ENCODE measurements at regions not wholly inside any gene's neighbourhood (a gene's known extent, or its start where the extent isn't known, plus 50 kb on each side); places are given as distances from the start of the nearest gene placed in this dataset.

DNA sequence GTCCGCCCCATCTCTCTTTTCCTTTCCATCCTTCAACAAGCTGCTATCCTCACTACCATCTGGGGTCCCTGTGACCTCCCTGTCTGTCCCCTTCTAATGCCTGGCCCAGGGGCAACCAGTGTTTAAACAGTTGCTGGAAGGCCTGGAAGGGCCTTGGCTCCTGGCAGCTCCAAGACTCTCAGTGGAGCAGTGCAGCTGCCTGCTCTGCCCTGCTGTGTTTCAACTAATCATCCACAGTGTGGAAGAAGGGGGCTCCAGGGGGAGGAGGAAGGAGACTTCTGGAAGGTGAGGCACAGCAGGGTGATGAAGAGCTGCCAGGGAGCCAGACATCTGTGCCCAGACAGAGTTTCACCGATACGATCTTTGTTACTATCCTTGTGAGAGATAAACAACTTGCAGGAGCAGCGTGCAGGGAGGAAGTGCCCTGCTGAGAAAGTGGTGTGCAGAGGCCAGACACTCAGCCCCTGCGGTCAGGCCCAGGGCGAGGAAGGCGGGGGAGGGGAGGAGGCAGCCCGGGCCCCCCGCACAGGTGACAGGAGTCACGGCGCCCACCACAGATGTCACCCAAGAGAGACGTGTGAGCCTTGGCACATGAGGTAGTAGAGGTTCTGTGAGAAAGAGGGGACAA is 1061.8 kb downstream of the BCL11B start:
- no peaks in the 10 kb centered on the region for H3K4me1 ChIP-seq (ENCODE audit: insufficient read depth, low read length)
- H3K36me3 ChIP-seq (replicated peaks in 1 of 2; ENCODE audit: control insufficient read depth in 1 of 2, insufficient read depth in 2 of 2, low read length in 2 of 2): no peaks in the 10 kb centered on the region
- H3K9me3 ChIP-seq (ENCODE audit: low read length): peaks cover 40% of the 10 kb centered on the region
- ChIA-PET CTCF (ENCODE audit: low intra/inter-chr PET ratio, low total read pairs) (no interaction called here), POLR2A (no interaction called here)
- intact Hi-C loops (cut with micrococcal nuclease; ENCODE audit: unreplicated experiment) (no loop called here), in situ Hi-C loops (cut with HindIII; ENCODE audit: extremely low pct_ligation_motif_present, low pct_unique_long_range_greater_than_20kb) (no loop called here)
- H3K4me3 ChIP-seq (replicated peaks in 1 of 3; ENCODE audit: insufficient read depth in 1 of 3, low read depth in 2 of 3, low read length in 3 of 3): no peak overlapping the region
- 26% methylated on average over 12 of the region's 12 CpGs for WGBS (ENCODE audit: low lambda C conversion rate)
- H4K20me1 ChIP-seq (ENCODE audit: insufficient read depth, low read length): no peaks in the 10 kb centered on the region
- BruUV-seq (replicated peaks): no TSS peak
- ATAC-seq (no peak), DNase-seq (ENCODE audit: low spot score) (no peak), FAIRE-seq (no peak)
- no peak overlapping the region for H3K27ac ChIP-seq (ENCODE audit: extremely low read length, insufficient read depth, low read length)
- H3K4me2 ChIP-seq (ENCODE audit: low read depth, low read length): no peak overlapping the region
- H3K27me3 ChIP-seq (ENCODE audit: control insufficient read depth in 1 of 2, insufficient read depth in 2 of 2, low read length in 2 of 2): no peaks in the 10 kb centered on the region
- H2AFZ ChIP-seq (ENCODE audit: low read length): no peak overlapping the region
- H3K79me2 ChIP-seq (ENCODE audit: insufficient read depth, low read length): no peaks in the 10 kb centered on the region
- no peak overlapping the region for H3K9ac ChIP-seq (ENCODE audit: insufficient read depth, low read depth, low read length)
- TF ChIP-seq RAD51 (IDR thresholded peaks at IDR 0.05; ENCODE audit: borderline replicate concordance) (0 out of 2 replicates have a peak, but pooled peaks have one; percentile 46), KLF6 (CRISPR knock-in tag; IDR thresholded peaks at IDR 0.05) (no peak), ZNF746 (CRISPR knock-in tag; IDR thresholded peaks at IDR 0.05) (no peak)
- TF ChIP-seq, protein P1, sequence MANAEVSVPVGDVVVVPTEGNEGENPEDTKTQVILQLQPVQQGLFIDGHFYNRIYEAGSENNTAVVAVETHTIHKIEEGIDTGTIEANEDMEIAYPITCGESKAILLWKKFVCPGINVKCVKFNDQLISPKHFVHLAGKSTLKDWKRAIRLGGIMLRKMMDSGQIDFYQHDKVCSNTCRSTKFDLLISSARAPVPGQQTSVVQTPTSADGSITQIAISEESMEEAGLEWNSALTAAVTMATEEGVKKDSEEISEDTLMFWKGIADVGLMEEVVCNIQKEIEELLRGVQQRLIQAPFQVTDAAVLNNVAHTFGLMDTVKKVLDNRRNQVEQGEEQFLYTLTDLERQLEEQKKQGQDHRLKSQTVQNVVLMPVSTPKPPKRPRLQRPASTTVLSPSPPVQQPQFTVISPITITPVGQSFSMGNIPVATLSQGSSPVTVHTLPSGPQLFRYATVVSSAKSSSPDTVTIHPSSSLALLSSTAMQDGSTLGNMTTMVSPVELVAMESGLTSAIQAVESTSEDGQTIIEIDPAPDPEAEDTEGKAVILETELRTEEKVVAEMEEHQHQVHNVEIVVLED (CRISPR knock-in tag; IDR thresholded peaks at IDR 0.05; ENCODE audit: borderline replicate concordance): no peak

DNA sequence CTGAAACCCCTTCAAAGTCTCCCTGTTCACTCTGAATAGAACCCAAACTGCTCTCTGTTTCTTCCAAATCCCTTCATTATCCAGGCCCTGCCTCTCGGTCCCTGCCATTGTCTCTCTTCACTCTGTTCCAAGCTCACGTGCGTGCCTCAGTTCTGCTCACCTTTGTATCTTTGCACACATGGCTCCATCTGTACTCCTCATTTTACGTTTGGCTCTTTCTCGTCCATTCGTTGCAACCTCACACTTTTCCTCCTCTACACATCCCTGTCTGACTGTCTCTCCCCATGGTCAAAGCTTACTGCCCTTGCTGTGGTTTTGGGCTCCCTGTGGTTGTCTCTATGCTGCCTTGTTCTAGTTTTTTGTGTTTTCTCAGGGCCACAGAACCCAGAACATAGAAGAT is 1054.5 kb downstream of the BCL11B start:
- H3K36me3 ChIP-seq (replicated peaks in 1 of 2; ENCODE audit: control insufficient read depth in 1 of 2, insufficient read depth in 2 of 2, low read length in 2 of 2): no peaks in the 10 kb centered on the region
- ATAC-seq: no peak
- WGBS (ENCODE audit: low lambda C conversion rate): 3% methylated on average over 6 of the region's 6 CpGs

More for the DNA sequence above, 1054.5 kb downstream of the BCL11B start:
- Histone ChIP-seq H3K4me2 (ENCODE audit: low read depth, low read length) (no peak overlapping the region), H2AFZ (ENCODE audit: low read length) (no peak overlapping the region), H3K79me2 (ENCODE audit: insufficient read depth, low read length) (no peaks in the 10 kb centered on the region), H3K4me1 (ENCODE audit: insufficient read depth, low read length) (no peaks in the 10 kb centered on the region), H3K27me3 (ENCODE audit: control insufficient read depth in 1 of 2, insufficient read depth in 2 of 2, low read length in 2 of 2) (no peaks in the 10 kb centered on the region), H3K9ac (ENCODE audit: insufficient read depth, low read depth, low read length) (no peak overlapping the region), H3K27ac (ENCODE audit: extremely low read length, insufficient read depth, low read length) (no peak overlapping the region), H3K4me3 (replicated peaks in 1 of 3; ENCODE audit: insufficient read depth in 1 of 3, low read depth in 2 of 3, low read length in 3 of 3) (no peak overlapping the region), H3K9me3 (ENCODE audit: low read length) (peaks cover 31% of the 10 kb centered on the region; the same call in 1 of the 2 replicates), H4K20me1 (ENCODE audit: insufficient read depth, low read length) (no peaks in the 10 kb centered on the region)
- CTCF ChIA-PET (ENCODE audit: low intra/inter-chr PET ratio, low total read pairs): interaction anchor here (0.7 kb wide), 1 partner anchor 26 kb away, joined by 3 read pairs; no protein-coding TSS in a partner anchor
- in situ Hi-C loops (cut with HindIII; ENCODE audit: extremely low pct_ligation_motif_present, low pct_unique_long_range_greater_than_20kb): no loop called here
- no TSS peak for BruUV-seq (replicated peaks)
- POLR2A ChIA-PET: no interaction called here
- no peak for DNase-seq (ENCODE audit: low spot score)
- TF ChIP-seq, protein P2, sequence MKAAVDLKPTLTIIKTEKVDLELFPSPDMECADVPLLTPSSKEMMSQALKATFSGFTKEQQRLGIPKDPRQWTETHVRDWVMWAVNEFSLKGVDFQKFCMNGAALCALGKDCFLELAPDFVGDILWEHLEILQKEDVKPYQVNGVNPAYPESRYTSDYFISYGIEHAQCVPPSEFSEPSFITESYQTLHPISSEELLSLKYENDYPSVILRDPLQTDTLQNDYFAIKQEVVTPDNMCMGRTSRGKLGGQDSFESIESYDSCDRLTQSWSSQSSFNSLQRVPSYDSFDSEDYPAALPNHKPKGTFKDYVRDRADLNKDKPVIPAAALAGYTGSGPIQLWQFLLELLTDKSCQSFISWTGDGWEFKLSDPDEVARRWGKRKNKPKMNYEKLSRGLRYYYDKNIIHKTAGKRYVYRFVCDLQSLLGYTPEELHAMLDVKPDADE (CRISPR knock-in tag; IDR thresholded peaks at IDR 0.05): no peak
- TF ChIP-seq ZNF431 (CRISPR knock-in tag; IDR thresholded peaks at IDR 0.05; ENCODE audit: borderline replicate concordance, low read depth) (no peak), ZNF589 (CRISPR knock-in tag; conservative IDR thresholded peaks at IDR 0.05) (no peak), MTF2 (CRISPR knock-in tag; IDR thresholded peaks at IDR 0.05; ENCODE audit: borderline replicate concordance) (no peak), SAFB2 (CRISPR knock-in tag; IDR thresholded peaks at IDR 0.05; ENCODE audit: borderline replicate concordance, low read depth) (no peak)
- TF ChIP-seq, protein P3, sequence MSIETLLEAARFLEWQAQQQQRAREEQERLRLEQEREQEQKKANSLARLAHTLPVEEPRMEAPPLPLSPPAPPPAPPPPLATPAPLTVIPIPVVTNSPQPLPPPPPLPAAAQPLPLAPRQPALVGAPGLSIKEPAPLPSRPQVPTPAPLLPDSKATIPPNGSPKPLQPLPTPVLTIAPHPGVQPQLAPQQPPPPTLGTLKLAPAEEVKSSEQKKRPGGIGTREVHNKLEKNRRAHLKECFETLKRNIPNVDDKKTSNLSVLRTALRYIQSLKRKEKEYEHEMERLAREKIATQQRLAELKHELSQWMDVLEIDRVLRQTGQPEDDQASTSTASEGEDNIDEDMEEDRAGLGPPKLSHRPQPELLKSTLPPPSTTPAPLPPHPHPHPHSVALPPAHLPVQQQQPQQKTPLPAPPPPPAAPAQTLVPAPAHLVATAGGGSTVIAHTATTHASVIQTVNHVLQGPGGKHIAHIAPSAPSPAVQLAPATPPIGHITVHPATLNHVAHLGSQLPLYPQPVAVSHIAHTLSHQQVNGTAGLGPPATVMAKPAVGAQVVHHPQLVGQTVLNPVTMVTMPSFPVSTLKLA (IDR thresholded peaks at IDR 0.05): peak; percentile 78
- no peak for FAIRE-seq
- intact Hi-C loops (cut with micrococcal nuclease; ENCODE audit: unreplicated experiment): no loop called here

Data from HepG2 (cell line).